ENCODE measurements at regions not wholly inside any gene's neighbourhood (a gene's known extent, or its start where the extent isn't known, plus 50 kb on each side); places are given as distances from the start of the nearest gene placed in this dataset.

DNA sequence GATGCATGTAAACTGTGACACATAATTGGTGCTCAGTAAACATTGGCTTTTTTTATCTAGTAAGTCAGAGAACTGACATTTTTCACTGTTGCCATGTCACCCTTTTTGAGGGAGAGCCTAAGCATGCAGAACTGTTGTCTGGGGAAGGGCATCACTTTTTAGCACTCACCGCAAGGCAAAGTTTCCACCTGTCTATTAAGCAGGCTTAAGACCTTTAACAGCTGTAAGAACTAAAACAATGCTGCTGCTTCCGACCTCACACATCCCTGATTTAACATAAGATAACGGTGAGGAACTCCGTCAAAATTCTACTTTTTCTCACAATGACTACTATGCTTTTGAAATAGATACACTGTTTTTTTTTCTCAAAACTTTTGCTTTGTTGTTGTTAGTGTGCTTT is 554.8 kb downstream of the NUF2 start:
- Histone ChIP-seq H3K4me1 (ENCODE audit: insufficient read depth) (peaks cover 39% of the 10 kb centered on the region), H3K79me2 (ENCODE audit: insufficient read depth) (no peaks in the 10 kb centered on the region), H3F3A (ENCODE audit: insufficient read depth) (peaks cover 25% of the 10 kb centered on the region), H2AFZ (peak overlapping the region; percentile 85), H3K9me2 (ENCODE audit: insufficient read depth) (no peaks in the 10 kb centered on the region), H3K36me3 (ENCODE audit: low read depth) (no peaks in the 10 kb centered on the region), H4K20me1 (ENCODE audit: insufficient read depth) (no peaks in the 10 kb centered on the region), H3K27me3 (replicated peaks; ENCODE audit: insufficient read depth) (no peaks in the 10 kb centered on the region), H3K4me3 (no peak overlapping the region; the same call in 1 of the 2 replicates), H3K4me2 (ENCODE audit: unreplicated experiment) (peak overlapping the region; percentile 79), H3K9ac (peak overlapping the region; percentile 83), H3K9me3 (ENCODE audit: low read depth) (no peaks in the 10 kb centered on the region), H3K27ac (peak overlapping the region; percentile 99)
- TF ChIP-seq EZH2phosphoT487 (IDR thresholded peaks at IDR 0.05; ENCODE audit: insufficient read depth, low read depth) (no peak), EZH2 (IDR thresholded peaks at IDR 0.05; ENCODE audit: insufficient read depth, poor library complexity, severe bottlenecking) (no peak)
- DNase-seq: peak; percentile 46
- 69% methylated on average over 4 of the region's 4 CpGs for WGBS, 2 experiments (ENCODE audit: low coverage in 1 of 2, low lambda C conversion rate in 2 of 2, missing lambda C conversion rate in 2 of 2)
- in situ Hi-C loops (cut with MboI): no loop called here

DNA sequence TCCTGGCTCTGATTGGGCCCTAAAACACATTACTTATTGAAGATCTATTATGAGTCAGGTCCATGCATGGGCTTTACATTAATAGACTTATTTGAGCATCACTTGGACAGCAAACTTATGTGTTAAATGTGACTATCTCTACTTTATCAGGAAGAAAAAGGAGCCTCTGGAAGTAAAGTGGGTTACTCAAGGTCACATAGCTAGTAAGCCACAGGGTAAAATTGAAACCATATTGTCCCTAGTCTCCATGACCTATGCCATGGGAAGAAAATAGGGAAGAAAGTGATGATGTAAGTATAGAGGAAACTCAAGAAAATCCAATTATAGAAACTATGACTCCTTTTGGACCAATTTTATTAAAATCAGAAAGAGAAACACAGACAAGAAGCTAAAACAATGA is 555.3 kb downstream of the NUF2 start:
- Histone ChIP-seq H4K20me1 (ENCODE audit: insufficient read depth) (no peaks in the 10 kb centered on the region), H3K4me2 (ENCODE audit: unreplicated experiment) (peak overlapping the region; percentile 79), H3K9ac (peak overlapping the region; percentile 83), H3K27ac (peak overlapping the region; percentile 99), H3K79me2 (ENCODE audit: insufficient read depth) (no peaks in the 10 kb centered on the region), H3K9me2 (ENCODE audit: insufficient read depth) (no peaks in the 10 kb centered on the region), H3K36me3 (ENCODE audit: low read depth) (no peaks in the 10 kb centered on the region), H3F3A (ENCODE audit: insufficient read depth) (peaks cover 30% of the 10 kb centered on the region), H3K9me3 (ENCODE audit: low read depth) (no peaks in the 10 kb centered on the region), H3K4me1 (ENCODE audit: insufficient read depth) (peaks cover 38% of the 10 kb centered on the region), H3K27me3 (replicated peaks; ENCODE audit: insufficient read depth) (no peaks in the 10 kb centered on the region), H2AFZ (peak overlapping the region; percentile 39), H3K4me3 (no peak overlapping the region)
- in situ Hi-C loops (cut with MboI): no loop called here
- DNase-seq: peak; percentile 79
- TF ChIP-seq EZH2 (IDR thresholded peaks at IDR 0.05; ENCODE audit: insufficient read depth, poor library complexity, severe bottlenecking): no peak
- no peak for TF ChIP-seq EZH2phosphoT487 (IDR thresholded peaks at IDR 0.05; ENCODE audit: insufficient read depth, low read depth)

DNA sequence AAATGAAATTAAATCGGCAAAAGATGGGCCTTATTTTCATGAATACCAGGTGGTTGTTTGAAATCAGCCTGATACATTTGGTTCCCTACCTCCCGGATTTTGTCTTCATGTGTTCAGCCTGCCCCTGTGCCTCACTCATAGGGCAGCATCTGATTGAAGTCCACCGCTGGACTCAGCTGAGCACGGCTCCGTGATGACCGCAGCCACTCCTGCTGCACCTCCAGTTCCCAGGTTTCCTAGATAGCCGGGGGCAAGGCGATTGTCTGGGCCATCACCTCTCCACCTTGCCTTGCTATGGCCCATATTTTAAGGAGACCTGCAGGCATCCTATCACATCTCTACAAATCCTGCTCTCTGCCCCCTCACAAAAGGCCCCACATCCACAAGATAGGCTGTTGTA is 563.8 kb downstream of the NUF2 start:
- Histone ChIP-seq H3K9me2 (ENCODE audit: insufficient read depth) (no peaks in the 10 kb centered on the region), H3K4me2 (ENCODE audit: unreplicated experiment) (no peak overlapping the region), H2AFZ (no peak overlapping the region), H3K9me3 (ENCODE audit: low read depth) (no peaks in the 10 kb centered on the region), H4K20me1 (ENCODE audit: insufficient read depth) (no peaks in the 10 kb centered on the region), H3K27ac (no peak overlapping the region), H3K27me3 (replicated peaks; ENCODE audit: insufficient read depth) (no peaks in the 10 kb centered on the region), H3K9ac (no peak overlapping the region), H3F3A (ENCODE audit: insufficient read depth) (peaks cover 17% of the 10 kb centered on the region; the same call in 1 of the 2 replicates), H3K4me3 (no peak overlapping the region), H3K79me2 (ENCODE audit: insufficient read depth) (no peaks in the 10 kb centered on the region), H3K4me1 (ENCODE audit: insufficient read depth) (peaks cover 12% of the 10 kb centered on the region), H3K36me3 (ENCODE audit: low read depth) (no peaks in the 10 kb centered on the region)
- WGBS, 2 experiments (ENCODE audit: low coverage in 1 of 2, low lambda C conversion rate in 2 of 2, missing lambda C conversion rate in 2 of 2): 94% methylated on average over 8 of the region's 8 CpGs
- TF ChIP-seq EZH2 (IDR thresholded peaks at IDR 0.05; ENCODE audit: insufficient read depth, poor library complexity, severe bottlenecking): no peak
- TF ChIP-seq EZH2phosphoT487 (IDR thresholded peaks at IDR 0.05; ENCODE audit: insufficient read depth, low read depth): no peak
- in situ Hi-C loops (cut with MboI): no loop called here
- DNase-seq: no peak

DNA sequence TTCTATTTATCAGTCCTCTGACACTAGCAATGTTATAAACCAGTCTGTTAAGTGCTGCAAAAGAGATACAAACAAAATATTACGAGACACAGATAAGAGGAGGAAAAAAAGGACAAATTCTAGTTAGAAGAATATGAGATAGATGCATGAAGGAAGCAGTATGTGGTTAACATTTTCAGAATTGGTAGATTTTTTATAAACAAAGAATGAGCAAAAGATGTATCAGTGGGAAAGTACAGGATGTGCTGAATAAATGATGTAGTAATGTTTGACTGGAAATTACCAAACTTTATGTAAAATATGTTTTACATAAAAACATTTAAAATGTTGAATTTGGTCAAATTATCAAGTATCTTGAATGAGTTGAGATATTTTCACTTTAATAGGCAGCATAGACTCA is 574.2 kb downstream of the NUF2 start:
- H3K9ac ChIP-seq: no peak overlapping the region
- no peak overlapping the region for H3K4me3 ChIP-seq
- no peak for DNase-seq
- H3K79me2 ChIP-seq (ENCODE audit: insufficient read depth): no peaks in the 10 kb centered on the region
- 79 to 96% methylated on average over 1 of the region's 1 CpG for WGBS, 2 experiments (ENCODE audit: low coverage in 1 of 2, low lambda C conversion rate in 2 of 2, missing lambda C conversion rate in 2 of 2)
- H3F3A ChIP-seq (ENCODE audit: insufficient read depth): peaks cover 15% of the 10 kb centered on the region; the same call in 1 of the 2 replicates
- no peaks in the 10 kb centered on the region for H3K27me3 ChIP-seq (replicated peaks; ENCODE audit: insufficient read depth)
- no peaks in the 10 kb centered on the region for H3K36me3 ChIP-seq (ENCODE audit: low read depth)
- in situ Hi-C loops (cut with MboI): no loop called here
- H3K27ac ChIP-seq: no peak overlapping the region
- H3K9me3 ChIP-seq (ENCODE audit: low read depth): no peaks in the 10 kb centered on the region
- no peaks in the 10 kb centered on the region for H3K9me2 ChIP-seq (ENCODE audit: insufficient read depth)
- H2AFZ ChIP-seq: 0 out of 2 replicates have a peak overlapping the region, but pooled peaks have one; percentile 12
- H4K20me1 ChIP-seq (ENCODE audit: insufficient read depth): no peaks in the 10 kb centered on the region
- H3K4me1 ChIP-seq (ENCODE audit: insufficient read depth): peaks cover 25% of the 10 kb centered on the region
- no peak overlapping the region for H3K4me2 ChIP-seq (ENCODE audit: unreplicated experiment)
- no peak for TF ChIP-seq EZH2 (IDR thresholded peaks at IDR 0.05; ENCODE audit: insufficient read depth, poor library complexity, severe bottlenecking)
- no peak for TF ChIP-seq EZH2phosphoT487 (IDR thresholded peaks at IDR 0.05; ENCODE audit: insufficient read depth, low read depth)
